Duodenal mucosa (tissue), 2 donors: ENCODE measurements at regions not wholly inside any gene's neighbourhood (a gene's known extent, or its start where the extent isn't known, plus 50 kb on each side); places are given as distances from the start of the nearest gene placed in this dataset.
"Not testable (repeated sequence)": the region's sequence is repeated elsewhere in the genome, so short reads cannot be mapped to it uniquely, and the experiment has no call there.

Experiments
- H3K27ac ChIP-seq: one replicate; pipeline ENCODE4 v1.7.0; 2013; ENCODE audit warnings: low read depth, low read length
- H3K27me3 ChIP-seq, 2 donors: one replicate each; pipeline ENCODE4 v1.7.0; 2013; ENCODE audit warnings: low read length in 2 of 2, control low read depth in 1 of 2; ENCODE audit not compliant: insufficient read depth in 2 of 2, control insufficient read depth in 1 of 2
- H3K36me3 ChIP-seq, 2 donors: one replicate each; pipeline ENCODE4 v1.7.0; 2013; ENCODE audit warnings: low read length in 2 of 2, control low read depth in 1 of 2; ENCODE audit not compliant: insufficient read depth in 2 of 2, control insufficient read depth in 1 of 2
- H3K4me1 ChIP-seq, 2 donors: one replicate each; pipeline ENCODE4 v1.7.0; 2013; ENCODE audit warnings: low read length in 2 of 2, control low read depth in 1 of 2; ENCODE audit not compliant: insufficient read depth in 2 of 2, control insufficient read depth in 1 of 2
- H3K4me3 ChIP-seq, 2 donors: one replicate each; pipeline ENCODE4 v1.7.0; 2013; ENCODE audit warnings: low read length in 2 of 2, low read depth in 1 of 2
- H3K9ac ChIP-seq, 2 donors: one replicate each; pipeline ENCODE4 v1.7.0; 2013; ENCODE audit warnings: low read length in 2 of 2, low read depth in 1 of 2
- H3K9me3 ChIP-seq, 2 donors: one replicate each; pipeline ENCODE4 v1.7.0; 2013; ENCODE audit warnings: low read length in 2 of 2, control low read depth in 1 of 2; ENCODE audit not compliant: control insufficient read depth in 1 of 2

- H3K4me1 ChIP-seq, H3K27ac ChIP-seq, H3K4me3 ChIP-seq, H3K9me3 ChIP-seq, H3K36me3 ChIP-seq, H3K27me3 ChIP-seq, H3K9ac ChIP-seq: not testable (repeated sequence)
Measured at GRCh38 chr1:120544434-120544833, 129.6 kb downstream of the NBPF8 start.

GRCh38 chr1:120550335-120550734 lies 135.5 kb downstream of the NBPF8 start:
- not testable (repeated sequence) for H3K27me3 ChIP-seq, H3K9ac ChIP-seq, H3K27ac ChIP-seq, H3K4me3 ChIP-seq, H3K36me3 ChIP-seq, H3K9me3 ChIP-seq, H3K4me1 ChIP-seq

- not testable (repeated sequence) for H3K4me1 ChIP-seq, H3K4me3 ChIP-seq, H3K9me3 ChIP-seq, H3K9ac ChIP-seq, H3K27ac ChIP-seq, H3K27me3 ChIP-seq, H3K36me3 ChIP-seq
Measured at GRCh38 chr1:120552190-120552589, 137.4 kb downstream of the NBPF8 start.

GRCh38 chr1:120557605-120558302 lies 142.9 kb downstream of the NBPF8 start:
- not testable (repeated sequence) for H3K27ac ChIP-seq, H3K27me3 ChIP-seq, H3K9me3 ChIP-seq, H3K36me3 ChIP-seq, H3K4me1 ChIP-seq
- Histone ChIP-seq H3K4me3 (peak overlapping the region; percentile 58 to 74), H3K9ac (peak overlapping the region in 1 of 2 donors; percentile 43)

- not testable (repeated sequence) for H3K27ac ChIP-seq, H3K36me3 ChIP-seq, H3K4me1 ChIP-seq, H3K9me3 ChIP-seq, H3K27me3 ChIP-seq, H3K9ac ChIP-seq
- H3K4me3 ChIP-seq = peak overlapping the region in 1 of 2 donors; percentile 69
Measured at GRCh38 chr1:120558303-120559060, 143.6 kb downstream of the NBPF8 start.

GRCh38 chr1:120561767-120562166 lies 146.9 kb downstream of the NBPF8 start:
- H3K36me3 ChIP-seq, H3K4me1 ChIP-seq, H3K27ac ChIP-seq, H3K4me3 ChIP-seq, H3K9me3 ChIP-seq, H3K27me3 ChIP-seq, H3K9ac ChIP-seq: not testable (repeated sequence)

GRCh38 chr1:120565396-120565795 lies 150.6 kb downstream of the NBPF8 start:
- H3K4me1 ChIP-seq, H3K9ac ChIP-seq, H3K36me3 ChIP-seq, H3K9me3 ChIP-seq, H3K27ac ChIP-seq, H3K4me3 ChIP-seq, H3K27me3 ChIP-seq: not testable (repeated sequence)

GRCh38 chr1:120567620-120568019 lies 152.8 kb downstream of the NBPF8 start:
- H3K4me3 ChIP-seq, H3K36me3 ChIP-seq, H3K4me1 ChIP-seq: not testable (repeated sequence)

GRCh38 chr1:120575201-120575600 lies 148.5 kb upstream of the NBPF26 start:
- H3K36me3 ChIP-seq, H3K27me3 ChIP-seq, H3K9me3 ChIP-seq, H3K27ac ChIP-seq, H3K9ac ChIP-seq, H3K4me3 ChIP-seq, H3K4me1 ChIP-seq: not testable (repeated sequence)

More at GRCh38 chr1:120567620-120568019, 152.8 kb downstream of the NBPF8 start:
- not testable (repeated sequence) for H3K27me3 ChIP-seq, H3K9me3 ChIP-seq, H3K9ac ChIP-seq, H3K27ac ChIP-seq

GRCh38 chr1:120582135-120582534 lies 141.6 kb upstream of the NBPF26 start:
- not testable (repeated sequence) for H3K9me3 ChIP-seq, H3K4me1 ChIP-seq, H3K9ac ChIP-seq, H3K27ac ChIP-seq, H3K36me3 ChIP-seq, H3K27me3 ChIP-seq, H3K4me3 ChIP-seq
